Natural killer cell (primary cell): ENCODE measurements at regions not wholly inside any gene's neighbourhood (a gene's known extent, or its start where the extent isn't known, plus 50 kb on each side); places are given as distances from the start of the nearest gene placed in this dataset.

Experiments
- ATAC-seq, 3 donors: fragments of 150-1000 bp in 2 of 3; fragments of 200-7000 bp in 1 of 3; cut with Tn5 transposase; 1 replicate in 1 of 3; 2 replicates in 2 of 3; pipeline ENCODE4 v1.10.0; 2021; ENCODE audit warnings: mild to moderate bottlenecking in 2 of 3, moderate library complexity in 2 of 3
- DNase-seq, 2 donors: peaks; one replicate each; pipeline versions ENCODE4 v3.0.0 to v3.0.0-alpha.2; 2013 to 2021; ENCODE audit warnings: mixed read lengths in 1 of 2
- H3K27ac ChIP-seq: one replicate; pipeline ENCODE4 v1.5.1; 2013; ENCODE audit warnings: mild to moderate bottlenecking, low read length
- H3K27me3 ChIP-seq: one replicate; pipeline ENCODE4 v1.6.1; 2013; ENCODE audit warnings: low read length; ENCODE audit not compliant: control insufficient read depth, insufficient read depth
- H3K36me3 ChIP-seq: one replicate; pipeline ENCODE4 v1.6.1; 2013; ENCODE audit warnings: low read length; ENCODE audit not compliant: control insufficient read depth, insufficient read depth
- H3K4me1 ChIP-seq: one replicate; pipeline ENCODE4 v1.6.1; 2013; ENCODE audit warnings: low read length; ENCODE audit not compliant: control insufficient read depth, insufficient read depth
- H3K4me3 ChIP-seq: one replicate; pipeline ENCODE4 v1.5.1; 2013; ENCODE audit warnings: low read length
- H3K9me3 ChIP-seq: one replicate; pipeline ENCODE4 v1.6.1; 2013; ENCODE audit warnings: low read length; ENCODE audit not compliant: control insufficient read depth, insufficient read depth
- H3K27ac Mint-ChIP-seq, 2 donors: one replicate each; pipeline ENCODE4 v1.8.0; 2022; ENCODE audit warnings: mild to moderate bottlenecking in 2 of 2, mixed read lengths in 2 of 2, moderate library complexity in 1 of 2
- H3K27me3 Mint-ChIP-seq, 2 donors: one replicate each; pipeline ENCODE4 v1.8.0; 2022; ENCODE audit warnings: low read depth in 2 of 2, mixed read lengths in 2 of 2
- H3K36me3 Mint-ChIP-seq: one replicate; pipeline ENCODE4 v1.8.0; 2022; ENCODE audit warnings: mixed read lengths
- H3K4me1 Mint-ChIP-seq, 2 donors: one replicate each; pipeline ENCODE4 v1.8.0; 2022; ENCODE audit warnings: mixed read lengths in 2 of 2
- H3K4me3 Mint-ChIP-seq: one replicate; pipeline ENCODE4 v1.8.0; 2022; ENCODE audit warnings: mild to moderate bottlenecking, moderate library complexity, mixed read lengths
- H3K9me3 Mint-ChIP-seq, 2 donors: one replicate each; pipeline ENCODE4 v1.8.0; 2022; ENCODE audit warnings: mixed read lengths in 2 of 2
- CTCF ChIP-seq: fragments of 200-600 bp; IDR thresholded peaks from one replicate; pipeline ENCODE4 v1.8.0; 2022; ENCODE audit warnings: antibody characterized with exemption
- WGBS: methylation state at CpG from one replicate; pipeline ENCODE4 v1.1.7; 2013; ENCODE audit warnings: missing lambda C conversion rate; ENCODE audit not compliant: insufficient coverage; 5-methylcytosine and 5-hydroxymethylcytosine counted together
- intact Hi-C: fragments of 100-400 bp; cut with micrococcal nuclease; formaldehyde crosslinking; loops from one replicate; pipeline ENCODE4 v1.14.2; 2022

- Mint-ChIP-seq H3K9me3 (no peaks in the 10 kb centered on the region), H3K27ac (no peak overlapping the region), H3K4me1 (no peaks in the 10 kb centered on the region), H3K36me3 (no peaks in the 10 kb centered on the region), H3K4me3 (no peak overlapping the region), H3K27me3 (peaks cover 17 to 69% of the 10 kb centered on the region in 2 donors)
- Histone ChIP-seq H3K4me1 (no peaks in the 10 kb centered on the region), H3K36me3 (no peaks in the 10 kb centered on the region), H3K27me3 (no peaks in the 10 kb centered on the region), H3K27ac (no peak overlapping the region), H3K4me3 (no peak overlapping the region), H3K9me3 (no peaks in the 10 kb centered on the region)
- intact Hi-C loops = no loop called here
- DNase-seq (no peak), ATAC-seq (no peak)
- no peak for TF ChIP-seq CTCF
- WGBS = 92% methylated on average over 5 of the region's 5 CpGs
Measured at GRCh38 chr2:235156055-235156454, 204.2 kb downstream of the SH3BP4 start.

- Mint-ChIP-seq H3K27me3 (peaks cover 23 to 69% of the 10 kb centered on the region in 2 donors), H3K4me3 (no peak overlapping the region), H3K9me3 (no peaks in the 10 kb centered on the region), H3K4me1 (peaks cover 0 to 4% of the 10 kb centered on the region in 2 donors), H3K27ac (no peak overlapping the region), H3K36me3 (no peaks in the 10 kb centered on the region)
- H3K27ac ChIP-seq = no peak overlapping the region
- H3K9me3 ChIP-seq = no peaks in the 10 kb centered on the region
- no peak overlapping the region for H3K4me3 ChIP-seq
- DNase-seq (no peak), ATAC-seq (no peak)
- H3K4me1 ChIP-seq = no peaks in the 10 kb centered on the region
- TF ChIP-seq CTCF = no peak
- H3K27me3 ChIP-seq = no peaks in the 10 kb centered on the region
- H3K36me3 ChIP-seq = no peaks in the 10 kb centered on the region
- WGBS = 75% methylated on average over 9 of the region's 9 CpGs
- intact Hi-C loops = no loop called here
Measured at GRCh38 chr2:235157746-235158482, 206.1 kb downstream of the SH3BP4 start.

GRCh38 chr2:235160281-235160810, 208.5 kb downstream of the SH3BP4 start:
- H3K9me3 Mint-ChIP-seq = no peaks in the 10 kb centered on the region

More at GRCh38 chr2:235160281-235160810, 208.5 kb downstream of the SH3BP4 start:
- H3K4me3 ChIP-seq = no peak overlapping the region
- H3K4me1 ChIP-seq = no peaks in the 10 kb centered on the region
- H3K36me3 ChIP-seq = no peaks in the 10 kb centered on the region
- TF ChIP-seq CTCF = no peak
- WGBS = 68% methylated on average over 5 of the region's 7 CpGs
- H3K27ac ChIP-seq = no peak overlapping the region
- H3K4me3 Mint-ChIP-seq = no peak overlapping the region
- no peak for ATAC-seq
- no peaks in the 10 kb centered on the region for H3K36me3 Mint-ChIP-seq
- intact Hi-C loops = no loop called here
- no peaks in the 10 kb centered on the region for H3K27me3 ChIP-seq
- no peak for DNase-seq
- peaks cover 27 to 54% of the 10 kb centered on the region in 2 donors for H3K27me3 Mint-ChIP-seq
- H3K9me3 ChIP-seq = no peaks in the 10 kb centered on the region
- H3K27ac Mint-ChIP-seq = no peak overlapping the region
- peaks cover 0 to 4% of the 10 kb centered on the region in 2 donors for H3K4me1 Mint-ChIP-seq
